Duodenal mucosa (tissue), 2 donors: ENCODE measurements at regions not wholly inside any gene's neighbourhood (a gene's known extent, or its start where the extent isn't known, plus 50 kb on each side); places are given as distances from the start of the nearest gene placed in this dataset.
"Not testable (repeated sequence)": the region's sequence is repeated elsewhere in the genome, so short reads cannot be mapped to it uniquely, and the experiment has no call there.

Experiments
- H3K27ac ChIP-seq: one replicate; pipeline ENCODE4 v1.7.0; 2013; ENCODE audit warnings: low read depth, low read length
- H3K27me3 ChIP-seq, 2 donors: one replicate each; pipeline ENCODE4 v1.7.0; 2013; ENCODE audit warnings: low read length in 2 of 2, control low read depth in 1 of 2; ENCODE audit not compliant: insufficient read depth in 2 of 2, control insufficient read depth in 1 of 2
- H3K36me3 ChIP-seq, 2 donors: one replicate each; pipeline ENCODE4 v1.7.0; 2013; ENCODE audit warnings: low read length in 2 of 2, control low read depth in 1 of 2; ENCODE audit not compliant: insufficient read depth in 2 of 2, control insufficient read depth in 1 of 2
- H3K4me1 ChIP-seq, 2 donors: one replicate each; pipeline ENCODE4 v1.7.0; 2013; ENCODE audit warnings: low read length in 2 of 2, control low read depth in 1 of 2; ENCODE audit not compliant: insufficient read depth in 2 of 2, control insufficient read depth in 1 of 2
- H3K4me3 ChIP-seq, 2 donors: one replicate each; pipeline ENCODE4 v1.7.0; 2013; ENCODE audit warnings: low read length in 2 of 2, low read depth in 1 of 2
- H3K9ac ChIP-seq, 2 donors: one replicate each; pipeline ENCODE4 v1.7.0; 2013; ENCODE audit warnings: low read length in 2 of 2, low read depth in 1 of 2
- H3K9me3 ChIP-seq, 2 donors: one replicate each; pipeline ENCODE4 v1.7.0; 2013; ENCODE audit warnings: low read length in 2 of 2, control low read depth in 1 of 2; ENCODE audit not compliant: control insufficient read depth in 1 of 2

GRCh38 chr3:95718168-95718567 is 1096.2 kb upstream of the EPHA6 start:
- H3K9ac ChIP-seq: no peak overlapping the region
- H3K27me3 ChIP-seq: no peaks in the 10 kb centered on the region
- H3K4me3 ChIP-seq: no peak overlapping the region
- no peaks in the 10 kb centered on the region for H3K9me3 ChIP-seq
- no peak overlapping the region for H3K27ac ChIP-seq
- no peaks in the 10 kb centered on the region for H3K36me3 ChIP-seq
- H3K4me1 ChIP-seq: no peaks in the 10 kb centered on the region

GRCh38 chr3:95719481-95719880 is 1094.9 kb upstream of the EPHA6 start:
- Histone ChIP-seq H3K27ac (no peak overlapping the region), H3K9me3 (no peaks in the 10 kb centered on the region), H3K4me3 (no peak overlapping the region), H3K4me1 (no peaks in the 10 kb centered on the region), H3K36me3 (no peaks in the 10 kb centered on the region), H3K9ac (no peak overlapping the region), H3K27me3 (no peaks in the 10 kb centered on the region)

- Histone ChIP-seq H3K4me1 (no peaks in the 10 kb centered on the region), H3K27me3 (no peaks in the 10 kb centered on the region), H3K27ac (no peak overlapping the region), H3K9me3 (no peaks in the 10 kb centered on the region), H3K9ac (no peak overlapping the region), H3K4me3 (no peak overlapping the region), H3K36me3 (no peaks in the 10 kb centered on the region)
Measured at GRCh38 chr3:95721938-95722337, 1092.5 kb upstream of the EPHA6 start.

GRCh38 chr3:95725770-95726169 is 1088.6 kb upstream of the EPHA6 start:
- no peak overlapping the region for H3K9ac ChIP-seq
- no peak overlapping the region for H3K4me3 ChIP-seq
- H3K9me3 ChIP-seq: no peaks in the 10 kb centered on the region
- H3K27me3 ChIP-seq: no peaks in the 10 kb centered on the region
- no peaks in the 10 kb centered on the region for H3K4me1 ChIP-seq
- H3K27ac ChIP-seq: no peak overlapping the region
- no peaks in the 10 kb centered on the region for H3K36me3 ChIP-seq

- Histone ChIP-seq H3K36me3 (no peaks in the 10 kb centered on the region), H3K27me3 (no peaks in the 10 kb centered on the region), H3K4me3 (no peak overlapping the region)
Measured at GRCh38 chr3:95731753-95732152, 1082.6 kb upstream of the EPHA6 start.

GRCh38 chr3:95733336-95733735 is 1081.1 kb upstream of the EPHA6 start:
- Histone ChIP-seq H3K4me3 (no peak overlapping the region), H3K27me3 (no peaks in the 10 kb centered on the region), H3K9ac (no peak overlapping the region), H3K36me3 (no peaks in the 10 kb centered on the region), H3K4me1 (no peaks in the 10 kb centered on the region), H3K9me3 (no peaks in the 10 kb centered on the region), H3K27ac (no peak overlapping the region)

More at GRCh38 chr3:95731753-95732152, 1082.6 kb upstream of the EPHA6 start:
- H3K9ac ChIP-seq: no peak overlapping the region
- no peak overlapping the region for H3K27ac ChIP-seq
- H3K4me1 ChIP-seq: no peaks in the 10 kb centered on the region
- H3K9me3 ChIP-seq: no peaks in the 10 kb centered on the region

- no peaks in the 10 kb centered on the region for H3K27me3 ChIP-seq
- H3K9me3 ChIP-seq: no peaks in the 10 kb centered on the region
- no peak overlapping the region for H3K4me3 ChIP-seq
- no peak overlapping the region for H3K27ac ChIP-seq
- H3K9ac ChIP-seq: no peak overlapping the region
- no peaks in the 10 kb centered on the region for H3K36me3 ChIP-seq
- no peaks in the 10 kb centered on the region for H3K4me1 ChIP-seq
Measured at GRCh38 chr3:95738045-95738444, 1076.3 kb upstream of the EPHA6 start.

- not testable (repeated sequence) for H3K36me3 ChIP-seq, H3K4me3 ChIP-seq, H3K9me3 ChIP-seq, H3K9ac ChIP-seq, H3K4me1 ChIP-seq, H3K27ac ChIP-seq, H3K27me3 ChIP-seq
Measured at GRCh38 chr3:95744896-95745295, 1069.5 kb upstream of the EPHA6 start.

- H3K4me3 ChIP-seq: no peak overlapping the region
- no peaks in the 10 kb centered on the region for H3K36me3 ChIP-seq
- H3K27ac ChIP-seq: no peak overlapping the region
Measured at GRCh38 chr3:95750097-95750496, 1064.3 kb upstream of the EPHA6 start.

GRCh38 chr3:95751509-95751908 is 1062.9 kb upstream of the EPHA6 start:
- Histone ChIP-seq H3K27ac (no peak overlapping the region), H3K4me1 (no peaks in the 10 kb centered on the region), H3K9ac (no peak overlapping the region), H3K4me3 (no peak overlapping the region), H3K9me3 (no peaks in the 10 kb centered on the region), H3K36me3 (no peaks in the 10 kb centered on the region), H3K27me3 (no peaks in the 10 kb centered on the region)

More at GRCh38 chr3:95750097-95750496, 1064.3 kb upstream of the EPHA6 start:
- Histone ChIP-seq H3K9me3 (no peaks in the 10 kb centered on the region), H3K9ac (no peak overlapping the region), H3K27me3 (no peaks in the 10 kb centered on the region), H3K4me1 (no peaks in the 10 kb centered on the region)

GRCh38 chr3:95752199-95752598 is 1062.2 kb upstream of the EPHA6 start:
- H3K27ac ChIP-seq: no peak overlapping the region
- no peak overlapping the region for H3K4me3 ChIP-seq
- H3K9me3 ChIP-seq: no peaks in the 10 kb centered on the region
- no peaks in the 10 kb centered on the region for H3K4me1 ChIP-seq
- no peaks in the 10 kb centered on the region for H3K27me3 ChIP-seq
- no peaks in the 10 kb centered on the region for H3K36me3 ChIP-seq
- H3K9ac ChIP-seq: no peak overlapping the region
